HG03175 (cell line): ENCODE measurements at regions not wholly inside any gene's neighbourhood (a gene's known extent, or its start where the extent isn't known, plus 50 kb on each side); places are given as distances from the start of the nearest gene placed in this dataset.
A peak's percentile ranks its signal among the peaks of the same experiment; 100 is the strongest.
"Not testable (repeated sequence)": the region's sequence is repeated elsewhere in the genome, so short reads cannot be mapped to it uniquely, and the experiment has no call there.

Source experiments
- ATAC-seq: cut with Tn5 transposase; IDR thresholded peaks from one replicate; pipeline ENCODE4 v1.9.1; 2021; ENCODE audit warnings: mild to moderate bottlenecking, moderate library complexity; ENCODE audit not compliant: unreplicated experiment

- ATAC-seq: no peak
These were observed 566.3 kb downstream of the MAT2B start for GRCh38 chr5:164071671-164072070.

- ATAC-seq: no peak
These were observed 567.7 kb downstream of the MAT2B start for GRCh38 chr5:164073081-164073480.

GRCh38 chr5:164076556-164076955, 571.1 kb downstream of the MAT2B start:
- ATAC-seq: no peak

- no peak for ATAC-seq
These were observed 584.9 kb downstream of the MAT2B start for GRCh38 chr5:164090358-164090757.

GRCh38 chr5:164091836-164092235, 586.4 kb downstream of the MAT2B start:
- no peak for ATAC-seq

- ATAC-seq: no peak
These were observed 588.9 kb downstream of the MAT2B start for GRCh38 chr5:164094291-164094690.

- ATAC-seq: no peak
These were observed 592.3 kb downstream of the MAT2B start for GRCh38 chr5:164097749-164098148.

- no peak for ATAC-seq
These were observed 593.1 kb downstream of the MAT2B start for GRCh38 chr5:164098531-164098930.

- no peak for ATAC-seq
These were observed 593.6 kb downstream of the MAT2B start for GRCh38 chr5:164098979-164099378.

GRCh38 chr5:164115420-164115819, 610.0 kb downstream of the MAT2B start:
- ATAC-seq: no peak

- ATAC-seq: no peak
These were observed 614.5 kb downstream of the MAT2B start for GRCh38 chr5:164119806-164120447.

GRCh38 chr5:164127527-164127926, 622.1 kb downstream of the MAT2B start:
- no peak for ATAC-seq

- ATAC-seq: no peak
These were observed 626.9 kb downstream of the MAT2B start for GRCh38 chr5:164132358-164132757.

- ATAC-seq: no peak
These were observed 631.7 kb downstream of the MAT2B start for GRCh38 chr5:164137095-164137494.

GRCh38 chr5:164139423-164139822, 634.0 kb downstream of the MAT2B start:
- ATAC-seq: peak; percentile 75

- ATAC-seq: no peak
These were observed 640.0 kb downstream of the MAT2B start for GRCh38 chr5:164145458-164145857.

GRCh38 chr5:164146223-164146622, 640.8 kb downstream of the MAT2B start:
- no peak for ATAC-seq

GRCh38 chr5:164148292-164148691, 642.9 kb downstream of the MAT2B start:
- ATAC-seq: no peak

GRCh38 chr5:164152539-164152938, 647.1 kb downstream of the MAT2B start:
- ATAC-seq: not testable (repeated sequence)

GRCh38 chr5:164153469-164154172, 648.2 kb downstream of the MAT2B start:
- no peak for ATAC-seq

GRCh38 chr5:164170814-164171213, 665.4 kb downstream of the MAT2B start:
- no peak for ATAC-seq

- no peak for ATAC-seq
These were observed 669.7 kb downstream of the MAT2B start for GRCh38 chr5:164175083-164175482.

GRCh38 chr5:164179406-164179805, 674.0 kb downstream of the MAT2B start:
- no peak for ATAC-seq
